ENCODE measurements at regions not wholly inside any gene's neighbourhood (a gene's known extent, or its start where the extent isn't known, plus 50 kb on each side); places are given as distances from the start of the nearest gene placed in this dataset.

DNA sequence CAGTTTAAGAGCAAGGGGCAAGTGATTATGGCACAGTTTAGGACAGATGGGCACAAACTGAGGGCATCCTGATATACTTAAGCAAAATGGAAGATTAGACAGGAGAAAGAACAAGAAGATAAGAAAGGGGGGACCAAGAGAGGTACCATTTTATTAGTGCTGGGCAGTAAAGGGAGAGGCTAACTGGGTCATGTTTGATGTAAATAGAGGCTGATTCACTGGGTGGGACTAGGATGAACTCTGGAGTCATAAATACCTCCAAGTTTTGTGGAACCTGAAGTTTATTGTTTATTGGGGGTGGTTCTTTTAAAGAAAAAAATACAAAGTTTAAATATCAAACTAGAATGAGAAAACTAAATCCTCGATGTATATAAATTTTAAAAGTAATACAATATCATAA is 1067.2 kb upstream of the GYPC start:
- Histone ChIP-seq H3K4me1 (no peaks in the 10 kb centered on the region), H3K36me3 (no peaks in the 10 kb centered on the region), H3K27ac (no peak overlapping the region), H3K27me3 (no peaks in the 10 kb centered on the region), H3K9me3 (no peaks in the 10 kb centered on the region), H3K4me3 (no peak overlapping the region)
- no peak for DNase-seq
- TF ChIP-seq CTCF (IDR thresholded peaks at IDR 0.05) (no peak), POLR2A (IDR thresholded peaks at IDR 0.05) (no peak)

- no peak overlapping the region for H3K27ac ChIP-seq
Measured at GRCh38 chr2:125591954-125592353, 1064.0 kb upstream of the GYPC start.

DNA sequence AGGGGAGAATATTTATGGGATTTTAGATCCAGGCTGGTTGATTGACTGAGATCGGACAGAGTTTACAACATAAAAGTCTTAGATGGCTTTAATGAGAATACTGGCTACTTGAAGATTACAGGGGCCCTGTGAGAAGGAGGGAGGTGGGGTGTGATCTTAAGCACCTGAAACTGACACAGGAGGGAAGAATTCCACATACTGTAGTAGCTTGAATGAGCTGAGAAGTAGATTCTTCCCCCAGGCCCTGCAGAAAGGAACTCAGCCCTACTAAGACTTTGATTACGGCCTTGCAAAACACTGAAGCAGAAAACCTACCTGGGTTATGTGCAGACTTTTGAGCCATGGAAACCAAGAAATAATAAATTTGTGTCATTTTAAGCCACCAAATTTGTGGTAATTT is 1062.9 kb upstream of the GYPC start:
- no peak overlapping the region for H3K27ac ChIP-seq
- no peak for DNase-seq
- H3K36me3 ChIP-seq, result no peaks in the 10 kb centered on the region
- H3K4me1 ChIP-seq, result no peaks in the 10 kb centered on the region
- H3K4me3 ChIP-seq, result no peak overlapping the region
- no peaks in the 10 kb centered on the region for H3K27me3 ChIP-seq
- no peaks in the 10 kb centered on the region for H3K9me3 ChIP-seq
- TF ChIP-seq CTCF (IDR thresholded peaks at IDR 0.05) (no peak), POLR2A (IDR thresholded peaks at IDR 0.05) (no peak)

More at GRCh38 chr2:125591954-125592353, 1064.0 kb upstream of the GYPC start:
- no peak for TF ChIP-seq POLR2A (IDR thresholded peaks at IDR 0.05)
- TF ChIP-seq CTCF (IDR thresholded peaks at IDR 0.05), result no peak
- H3K9me3 ChIP-seq, result no peaks in the 10 kb centered on the region
- no peaks in the 10 kb centered on the region for H3K27me3 ChIP-seq
- no peak for DNase-seq
- no peaks in the 10 kb centered on the region for H3K4me1 ChIP-seq
- H3K4me3 ChIP-seq, result no peak overlapping the region
- H3K36me3 ChIP-seq, result no peaks in the 10 kb centered on the region

GRCh38 chr2:125596612-125597011 is 1059.3 kb upstream of the GYPC start:
- no peak overlapping the region for H3K4me3 ChIP-seq
- TF ChIP-seq POLR2A (IDR thresholded peaks at IDR 0.05) (no peak), CTCF (IDR thresholded peaks at IDR 0.05) (no peak)
- no peaks in the 10 kb centered on the region for H3K9me3 ChIP-seq
- H3K36me3 ChIP-seq, result no peaks in the 10 kb centered on the region
- H3K4me1 ChIP-seq, result no peaks in the 10 kb centered on the region
- no peak overlapping the region for H3K27ac ChIP-seq
- H3K27me3 ChIP-seq, result no peaks in the 10 kb centered on the region
- no peak for DNase-seq

- TF ChIP-seq CTCF (IDR thresholded peaks at IDR 0.05) (no peak), POLR2A (IDR thresholded peaks at IDR 0.05) (no peak)
- Histone ChIP-seq H3K4me3 (no peak overlapping the region), H3K27ac (no peak overlapping the region), H3K9me3 (no peaks in the 10 kb centered on the region), H3K36me3 (no peaks in the 10 kb centered on the region), H3K27me3 (no peaks in the 10 kb centered on the region), H3K4me1 (no peaks in the 10 kb centered on the region)
- DNase-seq, result no peak
Measured at GRCh38 chr2:125615438-125615837, 1040.5 kb upstream of the GYPC start.

GRCh38 chr2:125630377-125630776 is 1025.6 kb upstream of the GYPC start:
- no peaks in the 10 kb centered on the region for H3K27me3 ChIP-seq
- H3K4me1 ChIP-seq, result no peaks in the 10 kb centered on the region
- TF ChIP-seq CTCF (IDR thresholded peaks at IDR 0.05), result no peak
- TF ChIP-seq POLR2A (IDR thresholded peaks at IDR 0.05), result no peak
- DNase-seq, result no peak
- no peaks in the 10 kb centered on the region for H3K9me3 ChIP-seq
- H3K36me3 ChIP-seq, result no peaks in the 10 kb centered on the region
- no peak overlapping the region for H3K27ac ChIP-seq
- H3K4me3 ChIP-seq, result no peak overlapping the region
